Thoracic aorta (tissue), 2 donors: ENCODE measurements at regions not wholly inside any gene's neighbourhood (a gene's known extent, or its start where the extent isn't known, plus 50 kb on each side); places are given as distances from the start of the nearest gene placed in this dataset.

Experiments used
- ATAC-seq: fragments of 150-250 bp; one replicate; pipeline ENCODE4 v1.8.0; 2017; ENCODE audit warnings: low read depth; ENCODE audit not compliant: insufficient number of reproducible peaks, low FRiP score
- DNase-seq: peaks from one replicate; pipeline ENCODE4 v3.0.0-alpha.2; 2020; ENCODE audit warnings: low spot score
- H3K27ac ChIP-seq, 2 donors: fragments of 200-600 bp; sonication (generic); 1 replicate in 1 of 2; 2 replicates in 1 of 2; pipeline ENCODE4 v1.5.1; 2016; ENCODE audit warnings: mild to moderate bottlenecking in 2 of 2, moderate library complexity in 2 of 2
- H3K27me3 ChIP-seq: fragments of 200-600 bp; sonication (generic); replicated peaks from 2 replicates; pipeline ENCODE4 v1.6.0; 2016; ENCODE audit warnings: mild to moderate bottlenecking; ENCODE audit not compliant: insufficient read depth
- H3K36me3 ChIP-seq: fragments of 200-600 bp; sonication (generic); one replicate; pipeline ENCODE4 v1.5.1; 2016
- H3K4me1 ChIP-seq, 2 donors: fragments of 200-600 bp; sonication (generic); 1 replicate in 1 of 2; 2 replicates in 1 of 2; pipeline versions ENCODE4 v1.5.1 to v1.6.0; 2016; ENCODE audit warnings: low read depth in 2 of 2, mild to moderate bottlenecking in 1 of 2; ENCODE audit not compliant: control insufficient read depth in 1 of 2
- H3K4me3 ChIP-seq: fragments of 200-600 bp; sonication (generic); 2 replicates; pipeline ENCODE4 v1.5.1; 2016; ENCODE audit warnings: mild to moderate bottlenecking
- H3K9me3 ChIP-seq: fragments of 200-600 bp; sonication (generic); 2 replicates; pipeline ENCODE4 v1.5.1; 2016
- TF ChIP-seq, protein P1 (sequence below): fragments of 200-600 bp; sonication (generic); IDR thresholded peaks from one replicate; pipeline ENCODE4 v1.5.1; 2019; ENCODE audit warnings: antibody characterized with exemption

GRCh38 chr13:97121894-97122293 is 100.2 kb upstream of the MBNL2 start:
- ATAC-seq (no peak), DNase-seq (no peak)
- peaks cover 0 to 34% of the 10 kb centered on the region in 2 donors for H3K4me1 ChIP-seq
- H3K27ac ChIP-seq, result no peak overlapping the region
- no peaks in the 10 kb centered on the region for H3K9me3 ChIP-seq
- no peaks in the 10 kb centered on the region for H3K36me3 ChIP-seq
- TF ChIP-seq, protein P1, sequence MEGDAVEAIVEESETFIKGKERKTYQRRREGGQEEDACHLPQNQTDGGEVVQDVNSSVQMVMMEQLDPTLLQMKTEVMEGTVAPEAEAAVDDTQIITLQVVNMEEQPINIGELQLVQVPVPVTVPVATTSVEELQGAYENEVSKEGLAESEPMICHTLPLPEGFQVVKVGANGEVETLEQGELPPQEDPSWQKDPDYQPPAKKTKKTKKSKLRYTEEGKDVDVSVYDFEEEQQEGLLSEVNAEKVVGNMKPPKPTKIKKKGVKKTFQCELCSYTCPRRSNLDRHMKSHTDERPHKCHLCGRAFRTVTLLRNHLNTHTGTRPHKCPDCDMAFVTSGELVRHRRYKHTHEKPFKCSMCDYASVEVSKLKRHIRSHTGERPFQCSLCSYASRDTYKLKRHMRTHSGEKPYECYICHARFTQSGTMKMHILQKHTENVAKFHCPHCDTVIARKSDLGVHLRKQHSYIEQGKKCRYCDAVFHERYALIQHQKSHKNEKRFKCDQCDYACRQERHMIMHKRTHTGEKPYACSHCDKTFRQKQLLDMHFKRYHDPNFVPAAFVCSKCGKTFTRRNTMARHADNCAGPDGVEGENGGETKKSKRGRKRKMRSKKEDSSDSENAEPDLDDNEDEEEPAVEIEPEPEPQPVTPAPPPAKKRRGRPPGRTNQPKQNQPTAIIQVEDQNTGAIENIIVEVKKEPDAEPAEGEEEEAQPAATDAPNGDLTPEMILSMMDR, result no peak
- no peaks in the 10 kb centered on the region for H3K27me3 ChIP-seq
- H3K4me3 ChIP-seq, result no peak overlapping the region

DNA sequence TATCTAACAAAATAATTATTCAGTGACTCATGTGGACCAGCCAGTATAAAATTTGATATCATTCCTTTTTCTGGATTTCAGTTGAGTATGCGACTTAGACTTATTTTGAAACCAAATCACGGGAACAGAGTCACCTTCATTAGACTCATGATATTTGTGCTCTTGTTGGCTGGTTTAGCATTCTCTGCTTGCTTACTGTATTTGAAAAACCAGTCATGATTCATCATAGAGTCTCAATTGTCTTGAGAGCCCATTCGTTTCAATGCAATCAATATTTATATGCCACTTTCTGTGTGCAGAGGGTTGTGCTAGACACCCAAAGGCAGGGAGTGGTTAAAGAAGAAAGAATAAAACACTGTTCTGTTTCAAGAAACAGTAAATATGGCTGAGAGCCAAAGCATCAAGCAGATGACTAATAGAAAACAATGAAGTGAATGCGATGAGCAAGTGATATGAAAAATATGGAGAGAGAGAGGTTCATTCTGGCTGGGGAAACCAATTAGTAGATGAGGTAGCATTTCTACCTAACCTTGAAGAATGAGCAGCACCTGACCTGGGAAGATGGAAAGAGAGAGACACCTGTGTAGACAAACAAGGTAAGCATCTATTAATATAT is 99.6 kb upstream of the MBNL2 start:
- H3K27me3 ChIP-seq, result no peaks in the 10 kb centered on the region
- TF ChIP-seq, protein P1, result no peak
- H3K9me3 ChIP-seq, result no peaks in the 10 kb centered on the region
- peaks cover 0 to 28% of the 10 kb centered on the region in 2 donors for H3K4me1 ChIP-seq
- DNase-seq, result no peak
- ATAC-seq, result no peak
- H3K36me3 ChIP-seq, result no peaks in the 10 kb centered on the region
- no peak overlapping the region for H3K27ac ChIP-seq
- H3K4me3 ChIP-seq, result no peak overlapping the region

DNA sequence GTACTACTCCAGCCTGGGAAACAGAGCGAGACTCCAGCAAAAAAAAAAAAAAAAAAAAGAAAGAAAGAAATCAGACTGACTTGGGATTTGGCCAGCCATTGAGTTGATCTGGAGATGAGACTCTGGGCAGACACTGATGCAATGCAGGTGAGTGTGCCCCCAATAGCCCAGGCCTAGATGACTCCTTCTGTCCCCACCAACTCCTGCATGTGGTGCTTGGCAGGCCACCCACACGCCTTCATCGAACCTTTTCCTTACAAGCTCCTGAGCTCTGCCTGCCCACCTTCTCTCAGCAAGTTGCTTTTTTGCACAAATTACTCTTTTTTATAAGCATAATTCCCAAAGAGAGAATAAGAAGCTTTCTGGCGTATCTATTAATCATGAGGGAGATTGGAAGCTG is 97.9 kb upstream of the MBNL2 start:
- no peak overlapping the region for H3K4me3 ChIP-seq
- TF ChIP-seq, protein P1, result no peak
- peaks cover 0 to 24% of the 10 kb centered on the region in 2 donors for H3K4me1 ChIP-seq
- no peak overlapping the region for H3K27ac ChIP-seq
- DNase-seq (no peak), ATAC-seq (no peak)
- no peaks in the 10 kb centered on the region for H3K36me3 ChIP-seq
- no peaks in the 10 kb centered on the region for H3K27me3 ChIP-seq
- H3K9me3 ChIP-seq, result no peaks in the 10 kb centered on the region

GRCh38 chr13:97124915-97125809 is 97.0 kb upstream of the MBNL2 start:
- no peak overlapping the region for H3K27ac ChIP-seq
- DNase-seq (no peak), ATAC-seq (no peak)
- no peak overlapping the region for H3K4me3 ChIP-seq
- no peaks in the 10 kb centered on the region for H3K9me3 ChIP-seq
- no peaks in the 10 kb centered on the region for H3K36me3 ChIP-seq
- peaks cover 0 to 24% of the 10 kb centered on the region in 2 donors for H3K4me1 ChIP-seq
- TF ChIP-seq, protein P1, result no peak
- H3K27me3 ChIP-seq, result no peaks in the 10 kb centered on the region
